IMR-90 (cell line): ENCODE measurements at regions not wholly inside any gene's neighbourhood (a gene's known extent, or its start where the extent isn't known, plus 50 kb on each side); places are given as distances from the start of the nearest gene placed in this dataset.

Source experiments
- ATAC-seq: fragments of 200-7000 bp; cut with Tn5 transposase; 2 replicates; pipeline ENCODE4 v1.9.1; 2020; ENCODE audit warnings: low read depth, mild to moderate bottlenecking, moderate library complexity
- BruUV-seq: library from RNA; stranded (reverse); fragments of 400-500 nt; replicated peaks from 2 replicates; lab custom pipeline; 2021; lab: Mats Ljungman, UMichigan
- CTCF ChIA-PET: fragments of 300-600 bp; formaldehyde crosslinking; extraction: SDS; loops from one replicate; lab custom pipeline; 2021; ENCODE audit warnings: antibody characterized with exemption; lab: Yijun Ruan, JAX
- POLR2A ChIA-PET: fragments of 300-600 bp; sonication (Branson Sonifier 250); formaldehyde crosslinking; loops from one replicate; lab custom pipeline; 2022; ENCODE audit warnings: antibody characterized with exemption; ENCODE audit not compliant: unreplicated experiment; lab: Charles Lee
- DNase-seq: peaks from one replicate; pipeline ENCODE4 v3.0.0; 2013
- H2AFZ ChIP-seq: replicated peaks from 2 replicates; pipeline ENCODE3; 2013; ENCODE audit warnings: low read length, mild to moderate bottlenecking; ENCODE audit not compliant: poor library complexity
- H2AK5ac ChIP-seq: 2 replicates; pipeline ENCODE4 v1.6.1; 2013; ENCODE audit warnings: low read depth, low read length, inconsistent platforms
- H2AK9ac ChIP-seq: replicated peaks from 2 replicates; pipeline ENCODE3; 2013; ENCODE audit warnings: mild to moderate bottlenecking, low read depth, low read length, moderate library complexity; ENCODE audit not compliant: poor library complexity
- H2BK120ac ChIP-seq: 2 replicates; pipeline ENCODE4 v1.6.1; 2013; ENCODE audit warnings: low read depth, low read length, inconsistent platforms
- H2BK15ac ChIP-seq: 3 replicates; pipeline ENCODE4 v1.6.1; 2013; ENCODE audit warnings: low read depth, low read length, inconsistent platforms
- H2BK20ac ChIP-seq: 2 replicates; pipeline ENCODE4 v1.6.1; 2013; ENCODE audit warnings: low read depth, mild to moderate bottlenecking, inconsistent platforms, low read length, moderate library complexity
- H2BK5ac ChIP-seq: 2 replicates; pipeline ENCODE4 v1.6.1; 2013; ENCODE audit warnings: mild to moderate bottlenecking, low read depth, low read length, inconsistent platforms; ENCODE audit not compliant: poor library complexity, severe bottlenecking
- H3K14ac ChIP-seq: replicated peaks from 2 replicates; pipeline ENCODE4 v1.6.1; 2013; ENCODE audit warnings: low read depth, low read length, inconsistent platforms
- H3K18ac ChIP-seq: 2 replicates; pipeline ENCODE4 v1.6.1; 2013; ENCODE audit warnings: low read depth, low read length, control low read depth
- H3K23ac ChIP-seq: 2 replicates; pipeline ENCODE4 v1.6.1; 2013; ENCODE audit warnings: low read depth, low read length, inconsistent platforms
- H3K27ac ChIP-seq: 2 replicates; pipeline ENCODE4 v1.5.1; 2013; ENCODE audit warnings: mild to moderate bottlenecking, control low read depth, low read length; ENCODE audit not compliant: insufficient read depth
- H3K27me3 ChIP-seq: 2 replicates; pipeline ENCODE4 v1.6.1; 2013; ENCODE audit warnings: low read length; ENCODE audit not compliant: control insufficient read depth, insufficient read depth
- H3K36me3 ChIP-seq: 2 replicates; pipeline ENCODE4 v1.6.1; 2013; ENCODE audit warnings: low read length, mixed read lengths; ENCODE audit not compliant: control insufficient read depth, insufficient read depth
- H3K4ac ChIP-seq: 2 replicates; pipeline ENCODE4 v1.6.1; 2013; ENCODE audit warnings: low read depth, low read length, inconsistent platforms
- H3K4me1 ChIP-seq: 2 replicates; pipeline ENCODE4 v1.6.1; 2013; ENCODE audit warnings: low read length, mixed read lengths; ENCODE audit not compliant: control insufficient read depth, insufficient read depth
- H3K4me2 ChIP-seq: 2 replicates; pipeline ENCODE4 v1.6.1; 2013; ENCODE audit warnings: low read depth, mild to moderate bottlenecking, control low read depth, low read length, moderate library complexity
- H3K4me3 ChIP-seq: 2 replicates; pipeline ENCODE4 v1.5.1; 2013; ENCODE audit warnings: low read depth, mild to moderate bottlenecking, control low read depth, low read length, moderate library complexity; ENCODE audit not compliant: insufficient read depth
- H3K56ac ChIP-seq: 2 replicates; pipeline ENCODE4 v1.6.1; 2013; ENCODE audit warnings: low read length, inconsistent platforms; ENCODE audit not compliant: insufficient read depth; ENCODE audit errors: extremely low read depth
- H3K79me1 ChIP-seq, 2 experiments: 2 replicates each; pipeline ENCODE4 v1.6.1; 2013; ENCODE audit warnings: low read length in 2 of 2, inconsistent platforms in 1 of 2, low read depth in 1 of 2
- H3K9ac ChIP-seq: 2 replicates; pipeline ENCODE4 v1.6.1; 2013; ENCODE audit warnings: low read depth, low read length, control low read depth
- H3K9me1 ChIP-seq: 2 replicates; pipeline ENCODE4 v1.6.1; 2013; ENCODE audit warnings: low read length, inconsistent platforms; ENCODE audit not compliant: insufficient read depth
- H3K9me3 ChIP-seq: 2 replicates; pipeline ENCODE4 v1.6.1; 2013; ENCODE audit warnings: low read length; ENCODE audit not compliant: control insufficient read depth, insufficient read depth
- H4K20me1 ChIP-seq: 2 replicates; pipeline ENCODE4 v1.6.1; 2013; ENCODE audit warnings: low read length, inconsistent platforms; ENCODE audit not compliant: insufficient read depth
- H4K5ac ChIP-seq: 2 replicates; pipeline ENCODE4 v1.6.1; 2013; ENCODE audit warnings: mild to moderate bottlenecking, low read depth, low read length, control low read depth
- H4K8ac ChIP-seq, 2 experiments: 2 replicates each; pipeline ENCODE4 v1.6.1; 2013; ENCODE audit warnings: low read depth in 2 of 2, low read length in 2 of 2, control low read depth in 1 of 2, inconsistent platforms in 1 of 2
- H4K91ac ChIP-seq: 2 replicates; pipeline ENCODE4 v1.6.1; 2013; ENCODE audit warnings: low read depth, low read length, inconsistent platforms; ENCODE audit not compliant: insufficient read depth
- BHLHE40 ChIP-seq: fragments of 150-350 bp; IDR thresholded peaks from 2 replicates; pipeline ENCODE4 v1.6.1; 2016; ENCODE audit warnings: mild to moderate bottlenecking, low read depth, low read length
- CEBPB ChIP-seq: IDR thresholded peaks from 2 replicates; pipeline ENCODE4 v1.6.1; 2012; ENCODE audit warnings: low read depth, low read length, improper control_type of control experiment
- CHD1 ChIP-seq: IDR thresholded peaks from 2 replicates; pipeline ENCODE4 v1.6.1; 2012; ENCODE audit warnings: low read depth, low read length, improper control_type of control experiment
- ELK1 ChIP-seq: fragments of 150-350 bp; IDR thresholded peaks from 2 replicates; pipeline ENCODE4 v1.6.1; 2016; ENCODE audit warnings: low read depth, mild to moderate bottlenecking, low read length, moderate library complexity, borderline replicate concordance
- FOS ChIP-seq: fragments of 150-350 bp; IDR thresholded peaks from 2 replicates; pipeline ENCODE4 v1.6.1; 2016; ENCODE audit warnings: low read depth, low read length
- MAFK ChIP-seq: IDR thresholded peaks from 2 replicates; pipeline ENCODE4 v1.6.1; 2012; ENCODE audit warnings: low read depth, low read length, improper control_type of control experiment
- MAZ ChIP-seq: IDR thresholded peaks from 2 replicates; pipeline ENCODE4 v1.6.1; 2012; ENCODE audit warnings: low read depth, mild to moderate bottlenecking, low read length, improper control_type of control experiment, moderate library complexity, borderline replicate concordance
- MXI1 ChIP-seq: IDR thresholded peaks from 2 replicates; pipeline ENCODE4 v1.6.1; 2012; ENCODE audit warnings: low read depth, mild to moderate bottlenecking, low read length, moderate library complexity, borderline replicate concordance
- NFE2L2 ChIP-seq: fragments of 150-350 bp; IDR thresholded peaks from 2 replicates; pipeline ENCODE4 v1.6.1; 2016; ENCODE audit warnings: low read depth, mild to moderate bottlenecking, low read length
- POLR2A ChIP-seq: IDR thresholded peaks from 2 replicates; pipeline ENCODE4 v1.6.1; 2012; ENCODE audit warnings: mild to moderate bottlenecking, low read depth, low read length
- RAD21 ChIP-seq: IDR thresholded peaks from 2 replicates; pipeline ENCODE4 v1.6.1; 2012; ENCODE audit warnings: low read length, improper control_type of control experiment
- RCOR1 ChIP-seq: IDR thresholded peaks from 2 replicates; pipeline ENCODE4 v1.6.1; 2012; ENCODE audit warnings: mild to moderate bottlenecking, low read length, improper control_type of control experiment; ENCODE audit not compliant: insufficient replicate concordance
- RFX5 ChIP-seq: IDR thresholded peaks from 2 replicates; pipeline ENCODE4 v1.8.0; 2012; ENCODE audit warnings: low read depth, mild to moderate bottlenecking, low read length, moderate library complexity
- SMC3 ChIP-seq: fragments of 150-350 bp; IDR thresholded peaks from 2 replicates; pipeline ENCODE4 v1.6.1; 2016; ENCODE audit warnings: low read depth, mild to moderate bottlenecking, antibody characterized with exemption, low read length, moderate library complexity
- USF2 ChIP-seq: fragments of 150-350 bp; IDR thresholded peaks from 2 replicates; pipeline ENCODE4 v1.6.1; 2017; ENCODE audit warnings: mild to moderate bottlenecking, antibody characterized with exemption, low read length, low read depth
- WGBS, 2 experiments: methylation state at CpG; one replicate each; pipeline versions ENCODE4 v1.1.5 to v1.1.7; 2013; ENCODE audit warnings: missing lambda C conversion rate in 2 of 2; ENCODE audit not compliant: insufficient read length in 1 of 2; ENCODE audit errors: extremely low coverage in 2 of 2; 5-methylcytosine and 5-hydroxymethylcytosine counted together
- dilution Hi-C: fragments of 300-500 bp; cut with HindIII; formaldehyde crosslinking; loops from one replicate; pipeline ENCODE4 v1.14.3; 2018; ENCODE audit warnings: low sequenced_read_pairs; ENCODE audit not compliant: unreplicated experiment
- in situ Hi-C: fragments of 300-500 bp; cut with MboI; formaldehyde crosslinking; loops from 3 replicates; pipeline ENCODE4 v1.14.3; 2019; ENCODE audit warnings: low sequenced_read_pairs, inconsistent platforms, mixed read lengths
- intact Hi-C: fragments of 100-400 bp; cut with micrococcal nuclease; formaldehyde crosslinking; loops from 2 replicates; pipeline ENCODE4 v1.10.0; 2022

GRCh38 chr5:112646139-112646936 lies 91.3 kb upstream of the APC start (continued):
- no peak for TF ChIP-seq RCOR1

- no TSS peak for BruUV-seq
- H4K20me1 ChIP-seq: no peaks in the 10 kb centered on the region
- H3K9me3 ChIP-seq: no peaks in the 10 kb centered on the region
- no peak overlapping the region for H3K56ac ChIP-seq
- H3K18ac ChIP-seq: no peak overlapping the region
- no peaks in the 10 kb centered on the region for H3K9me1 ChIP-seq
- no peaks in the 10 kb centered on the region for H3K4me1 ChIP-seq
- TF ChIP-seq BHLHE40: no peak
- no peak for TF ChIP-seq USF2
- no peak for TF ChIP-seq MAZ
- TF ChIP-seq RFX5: no peak
- no peak for TF ChIP-seq FOS
- no peak for TF ChIP-seq RCOR1
- no peak for TF ChIP-seq POLR2A
- no peak for TF ChIP-seq SMC3
- no peak for TF ChIP-seq CEBPB
- no peak for TF ChIP-seq MAFK
- no peak for TF ChIP-seq MXI1
- no peak for TF ChIP-seq ELK1
- no peak for TF ChIP-seq RAD21
- no peak for TF ChIP-seq CHD1
- no peak for TF ChIP-seq NFE2L2
- in situ Hi-C loops: no loop called here
- no peak overlapping the region for H2BK5ac ChIP-seq
- H3K4ac ChIP-seq: no peak overlapping the region
- no peak overlapping the region for H2BK15ac ChIP-seq
- DNase-seq: no peak
- no peak overlapping the region for H4K91ac ChIP-seq
- CTCF ChIA-PET: no interaction called here
- 50% methylated on average over 1 of the region's 1 CpG; no CpG with 5 or more reads in 1 of the 2 experiments for WGBS, 2 experiments
- no peaks in the 10 kb centered on the region for H3K36me3 ChIP-seq
- intact Hi-C loops: no loop called here
- ATAC-seq: no peak
- H3K27ac ChIP-seq: no peak overlapping the region
- no peak overlapping the region for H3K23ac ChIP-seq
- no peak overlapping the region for H3K9ac ChIP-seq
- no peak overlapping the region for H2AK9ac ChIP-seq
- H2BK120ac ChIP-seq: no peak overlapping the region
- no peak overlapping the region for H3K14ac ChIP-seq
- H3K79me1 ChIP-seq: no peaks in the 10 kb centered on the region
- H4K8ac ChIP-seq: no peak overlapping the region
- dilution Hi-C loops: no loop called here
- no peaks in the 10 kb centered on the region; the same call in 1 of the 2 replicates for H3K27me3 ChIP-seq
- no peak overlapping the region for H2AFZ ChIP-seq
- H4K5ac ChIP-seq: no peak overlapping the region
- no peak overlapping the region for H2AK5ac ChIP-seq
- no peak overlapping the region for H2BK20ac ChIP-seq
- H3K4me2 ChIP-seq: no peak overlapping the region
- no peak overlapping the region for H3K4me3 ChIP-seq
- POLR2A ChIA-PET: no interaction called here
Observed at GRCh38 chr5:112647428-112647827, 90.3 kb upstream of the APC start.
